ENCODE measurements at regions not wholly inside any gene's neighbourhood (a gene's known extent, or its start where the extent isn't known, plus 50 kb on each side); places are given as distances from the start of the nearest gene placed in this dataset.

DNA sequence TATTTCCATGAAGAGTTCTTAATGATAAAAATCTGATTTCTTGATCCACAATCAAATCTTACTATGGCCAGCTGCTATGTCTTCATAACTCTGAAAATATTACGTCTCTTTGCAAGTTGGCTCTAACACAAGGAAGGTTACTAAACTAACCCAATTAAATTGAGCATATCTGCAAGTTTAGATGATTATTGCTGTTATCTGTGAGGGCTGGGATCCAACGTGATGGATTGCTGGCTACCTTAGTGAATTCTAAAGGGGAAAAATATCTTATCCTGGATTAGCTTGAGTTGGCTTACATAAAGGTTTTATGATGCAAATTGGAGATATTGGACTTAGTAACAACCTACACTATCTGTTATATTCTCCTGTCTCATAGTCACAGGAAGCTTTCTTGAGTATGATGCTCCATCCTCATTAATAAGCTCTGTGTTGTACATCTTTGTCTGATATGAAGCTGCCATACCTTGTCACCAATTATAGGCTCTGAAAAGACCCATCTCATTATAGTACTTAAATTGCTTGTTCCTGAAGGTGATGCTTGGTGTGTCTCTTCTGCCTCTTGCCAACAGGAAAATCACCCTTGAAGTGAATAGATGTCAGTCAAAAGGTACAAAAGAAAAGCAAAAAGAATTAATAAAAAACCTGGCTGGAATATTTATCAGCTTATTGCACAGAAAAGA is 733.0 kb upstream of the MEF2C start:
- no peaks in the 10 kb centered on the region for H4K20me1 ChIP-seq (ENCODE audit: insufficient read depth)
- H3K27ac ChIP-seq = no peak overlapping the region
- H3K79me2 ChIP-seq (ENCODE audit: insufficient read depth) = no peaks in the 10 kb centered on the region
- in situ Hi-C loops (cut with MboI) = no loop called here
- H3F3A ChIP-seq (ENCODE audit: insufficient read depth) = no peaks in the 10 kb centered on the region
- no peak for DNase-seq
- no peaks in the 10 kb centered on the region for H3K36me3 ChIP-seq (ENCODE audit: low read depth)
- H3K4me3 ChIP-seq = no peak overlapping the region
- H2AFZ ChIP-seq = no peak overlapping the region
- H3K4me1 ChIP-seq (ENCODE audit: insufficient read depth) = no peaks in the 10 kb centered on the region
- no peaks in the 10 kb centered on the region for H3K9me2 ChIP-seq (ENCODE audit: insufficient read depth)
- H3K27me3 ChIP-seq (replicated peaks; ENCODE audit: insufficient read depth) = no peaks in the 10 kb centered on the region
- no peaks in the 10 kb centered on the region for H3K9me3 ChIP-seq (ENCODE audit: low read depth)
- H3K4me2 ChIP-seq (ENCODE audit: unreplicated experiment) = no peak overlapping the region
- no peak overlapping the region for H3K9ac ChIP-seq
- TF ChIP-seq EZH2phosphoT487 (IDR thresholded peaks at IDR 0.05; ENCODE audit: insufficient read depth, low read depth) (no peak), EZH2 (IDR thresholded peaks at IDR 0.05; ENCODE audit: insufficient read depth, poor library complexity, severe bottlenecking) (no peak)
- 46 to 51% methylated on average over 2 of the region's 2 CpGs for WGBS, 2 experiments (ENCODE audit: low coverage in 1 of 2, low lambda C conversion rate in 2 of 2, missing lambda C conversion rate in 2 of 2)

- no peak for TF ChIP-seq EZH2 (IDR thresholded peaks at IDR 0.05; ENCODE audit: insufficient read depth, poor library complexity, severe bottlenecking)
- TF ChIP-seq EZH2phosphoT487 (IDR thresholded peaks at IDR 0.05; ENCODE audit: insufficient read depth, low read depth) = no peak
These were observed 730.4 kb upstream of the MEF2C start for GRCh38 chr5:89613222-89613956.

DNA sequence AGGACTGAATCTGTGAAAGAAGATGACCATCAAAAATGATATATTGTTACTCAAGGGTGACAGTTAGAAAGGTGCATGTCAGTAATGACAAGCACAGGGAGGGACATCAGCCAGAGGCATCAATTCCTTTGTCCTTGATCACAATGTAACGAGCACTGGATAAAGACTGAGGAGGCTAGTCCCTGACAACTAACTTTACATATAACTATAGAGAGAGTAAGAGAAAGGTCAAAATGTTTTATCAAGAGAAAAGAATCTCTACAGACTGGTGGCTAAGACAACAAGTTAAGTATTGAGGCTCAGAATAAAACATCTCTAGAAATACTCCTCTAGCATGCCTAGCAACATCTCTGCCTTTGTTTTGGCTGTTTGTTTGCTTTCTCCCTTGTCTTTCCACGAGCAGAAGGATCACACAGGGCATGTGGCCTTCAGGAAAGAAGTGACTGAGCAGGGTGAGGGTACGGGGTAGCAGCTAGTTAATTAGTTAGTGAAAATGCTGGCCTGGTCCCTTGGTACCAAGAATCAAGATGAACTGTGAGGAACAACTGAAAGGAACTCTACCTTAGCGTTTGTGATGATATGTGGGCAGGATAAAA is 724.1 kb upstream of the MEF2C start:
- Histone ChIP-seq H3F3A (ENCODE audit: insufficient read depth) (no peaks in the 10 kb centered on the region), H3K4me1 (ENCODE audit: insufficient read depth) (no peaks in the 10 kb centered on the region), H2AFZ (no peak overlapping the region), H3K9me3 (ENCODE audit: low read depth) (no peaks in the 10 kb centered on the region), H3K9ac (no peak overlapping the region), H3K27me3 (replicated peaks; ENCODE audit: insufficient read depth) (no peaks in the 10 kb centered on the region), H3K36me3 (ENCODE audit: low read depth) (no peaks in the 10 kb centered on the region), H4K20me1 (ENCODE audit: insufficient read depth) (no peaks in the 10 kb centered on the region), H3K4me2 (ENCODE audit: unreplicated experiment) (no peak overlapping the region), H3K27ac (no peak overlapping the region), H3K9me2 (ENCODE audit: insufficient read depth) (no peaks in the 10 kb centered on the region), H3K79me2 (ENCODE audit: insufficient read depth) (no peaks in the 10 kb centered on the region), H3K4me3 (no peak overlapping the region)
- WGBS, 2 experiments (ENCODE audit: low coverage in 1 of 2, low lambda C conversion rate in 2 of 2, missing lambda C conversion rate in 2 of 2) = 55 to 70% methylated on average over 4 of the region's 4 CpGs
- TF ChIP-seq EZH2phosphoT487 (IDR thresholded peaks at IDR 0.05; ENCODE audit: insufficient read depth, low read depth) (no peak), EZH2 (IDR thresholded peaks at IDR 0.05; ENCODE audit: insufficient read depth, poor library complexity, severe bottlenecking) (no peak)
- in situ Hi-C loops (cut with MboI) = no loop called here
- no peak for DNase-seq

More at GRCh38 chr5:89613222-89613956, 730.4 kb upstream of the MEF2C start:
- DNase-seq = peak; percentile 2
- in situ Hi-C loops (cut with MboI) = no loop called here
- no peak overlapping the region for H3K27ac ChIP-seq
- no peaks in the 10 kb centered on the region for H3K9me3 ChIP-seq (ENCODE audit: low read depth)
- no peaks in the 10 kb centered on the region for H3K36me3 ChIP-seq (ENCODE audit: low read depth)
- H2AFZ ChIP-seq = no peak overlapping the region
- H3K9ac ChIP-seq = no peak overlapping the region
- H3K9me2 ChIP-seq (ENCODE audit: insufficient read depth) = no peaks in the 10 kb centered on the region
- H3F3A ChIP-seq (ENCODE audit: insufficient read depth) = no peaks in the 10 kb centered on the region
- WGBS, 2 experiments (ENCODE audit: low coverage in 1 of 2, low lambda C conversion rate in 2 of 2, missing lambda C conversion rate in 2 of 2) = 64 to 73% methylated on average over 3 of the region's 3 CpGs
- H3K4me1 ChIP-seq (ENCODE audit: insufficient read depth) = no peaks in the 10 kb centered on the region
- H4K20me1 ChIP-seq (ENCODE audit: insufficient read depth) = no peaks in the 10 kb centered on the region
- no peak overlapping the region for H3K4me2 ChIP-seq (ENCODE audit: unreplicated experiment)
- H3K4me3 ChIP-seq = no peak overlapping the region
- H3K27me3 ChIP-seq (replicated peaks; ENCODE audit: insufficient read depth) = no peaks in the 10 kb centered on the region
- no peaks in the 10 kb centered on the region for H3K79me2 ChIP-seq (ENCODE audit: insufficient read depth)

DNA sequence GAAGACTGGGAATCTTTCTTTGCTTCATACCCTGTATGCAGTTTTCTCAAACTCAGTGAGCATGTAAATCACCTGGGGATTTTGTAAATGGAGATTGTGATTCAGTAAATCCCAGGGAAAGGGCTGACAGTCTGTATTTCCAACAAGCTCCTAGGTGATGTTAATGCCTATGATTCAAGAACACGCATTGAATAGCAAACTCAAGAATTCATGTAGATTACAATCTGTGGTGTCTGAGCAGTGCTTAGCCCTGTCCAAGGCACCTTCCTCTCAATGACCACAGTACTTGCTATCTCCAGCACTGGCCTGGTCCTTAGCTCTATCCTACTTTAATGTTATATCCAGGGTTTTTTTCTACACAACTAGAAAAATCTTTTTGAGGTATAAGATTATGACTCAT is 721.4 kb upstream of the MEF2C start:
- Histone ChIP-seq H3K9ac (no peak overlapping the region), H3K9me2 (ENCODE audit: insufficient read depth) (no peaks in the 10 kb centered on the region), H4K20me1 (ENCODE audit: insufficient read depth) (no peaks in the 10 kb centered on the region), H3K4me2 (ENCODE audit: unreplicated experiment) (no peak overlapping the region), H3K27ac (no peak overlapping the region), H3K4me1 (ENCODE audit: insufficient read depth) (no peaks in the 10 kb centered on the region), H2AFZ (no peak overlapping the region), H3K36me3 (ENCODE audit: low read depth) (no peaks in the 10 kb centered on the region), H3K9me3 (ENCODE audit: low read depth) (no peaks in the 10 kb centered on the region), H3K79me2 (ENCODE audit: insufficient read depth) (no peaks in the 10 kb centered on the region), H3K27me3 (replicated peaks; ENCODE audit: insufficient read depth) (no peaks in the 10 kb centered on the region), H3K4me3 (no peak overlapping the region), H3F3A (ENCODE audit: insufficient read depth) (no peaks in the 10 kb centered on the region)
- DNase-seq = no peak
- in situ Hi-C loops (cut with MboI) = no loop called here
- TF ChIP-seq EZH2phosphoT487 (IDR thresholded peaks at IDR 0.05; ENCODE audit: insufficient read depth, low read depth) = no peak
- WGBS, 2 experiments (ENCODE audit: low coverage in 1 of 2, low lambda C conversion rate in 2 of 2, missing lambda C conversion rate in 2 of 2) = 50 to 77% methylated on average over 1 of the region's 1 CpG
